Activated CD4-positive, alpha-beta T cell treated with anti-CD3 and anti-CD28 coated beads, Interleukin-2, amount 50 U/mL, for 48 hours (primary cell): ENCODE measurements at regions not wholly inside any gene's neighbourhood (a gene's known extent, or its start where the extent isn't known, plus 50 kb on each side); places are given as distances from the start of the nearest gene placed in this dataset.

Experiments used
- DNase-seq, 2 experiments: peaks; one replicate each; pipeline ENCODE4 v3.0.0-alpha.2; 2020

- DNase-seq = no peak
Observed at GRCh38 chr3:72355168-72355567, 493.1 kb downstream of the SHQ1 start.

GRCh38 chr3:72354486-72354885 lies 493.8 kb downstream of the SHQ1 start:
- no peak for DNase-seq

- no peak for DNase-seq
Observed at GRCh38 chr3:72353236-72354128, 494.8 kb downstream of the SHQ1 start.

GRCh38 chr3:72352176-72352575 lies 496.1 kb downstream of the SHQ1 start:
- no peak for DNase-seq

GRCh38 chr3:72351536-72351935 lies 496.7 kb downstream of the SHQ1 start:
- no peak for DNase-seq

- DNase-seq = no peak
Observed at GRCh38 chr3:72350761-72351505, 497.3 kb downstream of the SHQ1 start.

- no peak for DNase-seq
Observed at GRCh38 chr3:72348357-72348756, 499.9 kb downstream of the SHQ1 start.

- DNase-seq = peak; percentile 68 to 72
Observed at GRCh38 chr3:72347819-72348319, 500.4 kb downstream of the SHQ1 start.

- DNase-seq = no peak
Observed at GRCh38 chr3:72346526-72346926, 501.7 kb downstream of the SHQ1 start.

GRCh38 chr3:72345980-72346379 lies 502.3 kb downstream of the SHQ1 start:
- no peak for DNase-seq

GRCh38 chr3:72345237-72345878 lies 502.9 kb downstream of the SHQ1 start:
- no peak for DNase-seq

- no peak for DNase-seq
Observed at GRCh38 chr3:72344647-72345046, 503.6 kb downstream of the SHQ1 start.

GRCh38 chr3:72344236-72344635 lies 504.0 kb downstream of the SHQ1 start:
- no peak for DNase-seq

GRCh38 chr3:72343078-72343477 lies 505.2 kb downstream of the SHQ1 start:
- peak; percentile 32 to 48 for DNase-seq

GRCh38 chr3:72342450-72342849 lies 505.8 kb downstream of the SHQ1 start:
- no peak for DNase-seq

GRCh38 chr3:72341920-72342319 lies 506.3 kb downstream of the SHQ1 start:
- no peak for DNase-seq

GRCh38 chr3:72341380-72341770 lies 506.9 kb downstream of the SHQ1 start:
- DNase-seq = no peak

GRCh38 chr3:72340476-72341379 lies 507.5 kb downstream of the SHQ1 start:
- no peak for DNase-seq

- no peak for DNase-seq
Observed at GRCh38 chr3:72340056-72340455, 508.2 kb downstream of the SHQ1 start.

- DNase-seq = no peak
Observed at GRCh38 chr3:72339670-72340030, 508.6 kb downstream of the SHQ1 start.

- peak; percentile 68 to 75 for DNase-seq
Observed at GRCh38 chr3:72338942-72339669, 509.1 kb downstream of the SHQ1 start.
